ENCODE measurements at regions not wholly inside any gene's neighbourhood (a gene's known extent, or its start where the extent isn't known, plus 50 kb on each side); places are given as distances from the start of the nearest gene placed in this dataset.

GRCh38 chr12:114913871-114914801, 230.2 kb upstream of the TBX3 start:
- DNase-seq, result no peak

- no peak for DNase-seq
Measured at GRCh38 chr12:114912811-114913210, 228.8 kb upstream of the TBX3 start.

- DNase-seq, result no peak
Measured at GRCh38 chr12:114911196-114911595, 227.2 kb upstream of the TBX3 start.

- no peak for DNase-seq
Measured at GRCh38 chr12:114904254-114905003, 220.5 kb upstream of the TBX3 start.

- DNase-seq, result no peak
Measured at GRCh38 chr12:114903083-114903691, 219.2 kb upstream of the TBX3 start.

GRCh38 chr12:114902665-114903064, 218.7 kb upstream of the TBX3 start:
- DNase-seq, result no peak

- no peak for DNase-seq
Measured at GRCh38 chr12:114901316-114901715, 217.3 kb upstream of the TBX3 start.

GRCh38 chr12:114898159-114898558, 214.2 kb upstream of the TBX3 start:
- no peak for DNase-seq

GRCh38 chr12:114895827-114896226, 211.9 kb upstream of the TBX3 start:
- no peak for DNase-seq

- no peak for DNase-seq
Measured at GRCh38 chr12:114895081-114895480, 211.1 kb upstream of the TBX3 start.

GRCh38 chr12:114894076-114894475, 210.1 kb upstream of the TBX3 start:
- no peak for DNase-seq

GRCh38 chr12:114888928-114889584, 205.1 kb upstream of the TBX3 start:
- no peak for DNase-seq

- DNase-seq, result no peak
Measured at GRCh38 chr12:114888448-114888847, 204.5 kb upstream of the TBX3 start.

GRCh38 chr12:114885501-114885900, 201.5 kb upstream of the TBX3 start:
- no peak for DNase-seq

GRCh38 chr12:114884575-114884974, 200.6 kb upstream of the TBX3 start:
- DNase-seq, result no peak

- no peak for DNase-seq
Measured at GRCh38 chr12:114882083-114882482, 198.1 kb upstream of the TBX3 start.

- no peak for DNase-seq
Measured at GRCh38 chr12:114879354-114879753, 195.4 kb upstream of the TBX3 start.

- no peak for DNase-seq
Measured at GRCh38 chr12:114878781-114879180, 194.8 kb upstream of the TBX3 start.

GRCh38 chr12:114876968-114877680, 193.1 kb upstream of the TBX3 start:
- DNase-seq, result no peak

- DNase-seq, result no peak
Measured at GRCh38 chr12:114875313-114875712, 191.3 kb upstream of the TBX3 start.

- DNase-seq, result no peak
Measured at GRCh38 chr12:114873656-114874055, 189.7 kb upstream of the TBX3 start.

Data from DMS53 (cell line).